ENCODE measurements at regions not wholly inside any gene's neighbourhood (a gene's known extent, or its start where the extent isn't known, plus 50 kb on each side); places are given as distances from the start of the nearest gene placed in this dataset.

- Histone ChIP-seq H3K4me3 (no peak overlapping the region), H3K9me3 (no peaks in the 10 kb centered on the region), H3K27me3 (no peaks in the 10 kb centered on the region), H3K4me1 (no peaks in the 10 kb centered on the region), H3K36me3 (replicated peaks in 1 of 2; ENCODE audit: insufficient read depth in 1 of 2, low read depth in 2 of 2) (no peaks in the 10 kb centered on the region), H3K27ac (no peak overlapping the region)
- 68 to 74% methylated on average over 8 to 10 of the region's 12 CpGs for WGBS, 2 donors
- intact Hi-C loops (cut with DNase I), result no loop called here
- DNase-seq (no peak), ATAC-seq (no peak)
- TF ChIP-seq POLR2A (IDR thresholded peaks at IDR 0.05) (no peak), CTCF (IDR thresholded peaks at IDR 0.05) (no peak)
Observed at GRCh38 chr22:44384563-44385295, 72.0 kb upstream of the SHISAL1 start.

- Histone ChIP-seq H3K4me3 (no peak overlapping the region), H3K9me3 (no peaks in the 10 kb centered on the region), H3K27ac (no peak overlapping the region), H3K27me3 (no peaks in the 10 kb centered on the region), H3K36me3 (replicated peaks in 1 of 2; ENCODE audit: insufficient read depth in 1 of 2, low read depth in 2 of 2) (no peaks in the 10 kb centered on the region), H3K4me1 (no peaks in the 10 kb centered on the region)
- ATAC-seq, result no peak
- TF ChIP-seq POLR2A (IDR thresholded peaks at IDR 0.05) (no peak), CTCF (IDR thresholded peaks at IDR 0.05) (no peak)
- DNase-seq, result no peak
- intact Hi-C loops (cut with DNase I), result no loop called here
- WGBS, 2 donors, result 77 to 80% methylated on average over 14 of the region's 14 CpGs
Observed at GRCh38 chr22:44383652-44384562, 71.2 kb upstream of the SHISAL1 start.

- ATAC-seq (no peak), DNase-seq (no peak)
- intact Hi-C loops (cut with DNase I), result no loop called here
Observed at GRCh38 chr22:44383064-44383575, 70.4 kb upstream of the SHISAL1 start.

More at GRCh38 chr22:44383064-44383575, 70.4 kb upstream of the SHISAL1 start:
- Histone ChIP-seq H3K27me3 (no peaks in the 10 kb centered on the region), H3K36me3 (replicated peaks in 1 of 2; ENCODE audit: insufficient read depth in 1 of 2, low read depth in 2 of 2) (no peaks in the 10 kb centered on the region), H3K27ac (no peak overlapping the region), H3K9me3 (no peaks in the 10 kb centered on the region), H3K4me3 (no peak overlapping the region), H3K4me1 (no peaks in the 10 kb centered on the region)
- 65 to 71% methylated on average over 6 of the region's 6 CpGs for WGBS, 2 donors
- TF ChIP-seq POLR2A (IDR thresholded peaks at IDR 0.05) (no peak), CTCF (IDR thresholded peaks at IDR 0.05) (no peak)
